GM12878 (cell line): ENCODE measurements at regions not wholly inside any gene's neighbourhood (a gene's known extent, or its start where the extent isn't known, plus 50 kb on each side); places are given as distances from the start of the nearest gene placed in this dataset.

Experiments used
- ATAC-seq: fragments of 200-7000 bp; cut with Tn5 transposase; 3 replicates; pipeline ENCODE4 v1.9.1; 2020; ENCODE audit warnings: mild to moderate bottlenecking, moderate library complexity
- BruUV-seq: library from RNA; stranded (reverse); fragments of 400-500 nt; replicated peaks from 2 replicates; lab custom pipeline; 2021; lab: Mats Ljungman, UMichigan
- CTCF ChIA-PET: fragments of 300-600 bp; sonication (Branson Sonifier 250); formaldehyde crosslinking; extraction: SDS; loops from one replicate; lab custom pipeline; 2021; ENCODE audit warnings: inconsistent platforms; lab: Yijun Ruan, JAX
- POLR2A ChIA-PET: fragments of 350-600 bp; formaldehyde crosslinking; extraction: SDS; loops from one replicate; lab custom pipeline; 2021; ENCODE audit warnings: inconsistent platforms; lab: Charles Lee
- RAD21 ChIA-PET: fragments of 300-600 bp; sonication (Branson Sonifier 250); formaldehyde crosslinking; loops from one replicate; lab custom pipeline; 2023; ENCODE audit warnings: antibody characterized with exemption; ENCODE audit not compliant: unreplicated experiment; lab: Charles Lee
- SMC1A ChIA-PET: fragments of 300-600 bp; sonication (Branson Sonifier 250); formaldehyde crosslinking; loops from one replicate; lab custom pipeline; 2023; ENCODE audit not compliant: unreplicated experiment, uncharacterized antibody; lab: Charles Lee
- DNase-seq: peaks from one replicate; pipeline ENCODE4 v3.0.0-alpha.2; 2011; ENCODE audit warnings: low read depth, low spot score
- FAIRE-seq: peaks from 3 replicates; lab custom pipeline; 2011; peaks lifted over from hg19 to GRCh38; lab: Jason Lieb, UNC
- H2AFZ ChIP-seq: 2 replicates; pipeline ENCODE4 v1.6.0; 2011; ENCODE audit warnings: low read depth, low read length, control low read depth; ENCODE audit not compliant: control insufficient read depth
- H3K27ac ChIP-seq: 2 replicates; pipeline ENCODE4 v1.5.1; 2011; ENCODE audit warnings: control low read depth; ENCODE audit not compliant: control insufficient read depth, insufficient read depth
- H3K27me3 ChIP-seq, 2 experiments: replicated peaks in 1 of 2; 2 replicates each; pipeline versions ENCODE4 v1.6.0 to v1.6.1; 2011; ENCODE audit warnings: low read length in 1 of 2; ENCODE audit not compliant: control insufficient read depth in 2 of 2, insufficient read depth in 2 of 2
- H3K36me3 ChIP-seq, 2 experiments: 2 replicates each; pipeline ENCODE4 v1.5.1; 2011; ENCODE audit warnings: low read length in 1 of 2; ENCODE audit not compliant: control insufficient read depth in 2 of 2, insufficient read depth in 2 of 2
- H3K4me1 ChIP-seq: 2 replicates; pipeline ENCODE4 v1.6.1; 2011; ENCODE audit warnings: mild to moderate bottlenecking, low read length, moderate library complexity, mixed read lengths; ENCODE audit not compliant: control insufficient read depth, insufficient read depth
- H3K4me2 ChIP-seq: 2 replicates; pipeline ENCODE4 v1.6.0; 2011; ENCODE audit warnings: control low read depth; ENCODE audit not compliant: control insufficient read depth, insufficient read depth
- H3K4me3 ChIP-seq: fragments of 200-600 bp; sonication (generic); 2 replicates; pipeline ENCODE4 v1.5.1; 2016
- H3K79me2 ChIP-seq: 2 replicates; pipeline ENCODE4 v1.6.0; 2011; ENCODE audit warnings: low read length; ENCODE audit not compliant: control insufficient read depth, insufficient read depth
- H3K9ac ChIP-seq: 2 replicates; pipeline ENCODE4 v1.8.0; 2011; ENCODE audit warnings: low read length, control low read depth, mixed read lengths; ENCODE audit not compliant: control insufficient read depth, insufficient read depth
- H3K9me3 ChIP-seq: replicated peaks from 3 replicates; pipeline ENCODE4 v1.5.1; 2011; ENCODE audit warnings: mild to moderate bottlenecking, low read length; ENCODE audit not compliant: control insufficient read depth, insufficient read depth
- H4K20me1 ChIP-seq: 2 replicates; pipeline ENCODE4 v1.6.0; 2011; ENCODE audit not compliant: control insufficient read depth, insufficient read depth
- BHLHE40 ChIP-seq, 2 experiments: fragments of 450-650 bp in 1 of 2; IDR thresholded peaks; 2 replicates each; pipeline ENCODE4 v1.6.1; 2011 to 2017; ENCODE audit warnings: low read depth in 2 of 2, borderline replicate concordance in 1 of 2, improper control_type of control experiment in 1 of 2, low read length in 1 of 2, mild to moderate bottlenecking in 1 of 2
- ETV6 ChIP-seq, 2 experiments: fragments of 450-650 bp in 1 of 2; IDR thresholded peaks in 1 of 2; conservative IDR thresholded peaks in 1 of 2; 2 replicates each; pipeline ENCODE4 v1.6.1; 2014; ENCODE audit warnings: antibody characterized with exemption in 1 of 2, borderline replicate concordance in 1 of 2, low read depth in 1 of 2, mild to moderate bottlenecking in 1 of 2, moderate library complexity in 1 of 2
- HDGF ChIP-seq: fragments of 450-650 bp; IDR thresholded peaks from 2 replicates; pipeline ENCODE4 v1.6.1; 2016; ENCODE audit warnings: antibody characterized with exemption
- NFIC ChIP-seq: IDR thresholded peaks from 2 replicates; pipeline ENCODE4 v1.6.1; 2012; ENCODE audit warnings: low read depth, mild to moderate bottlenecking, inconsistent platforms, low read length, moderate library complexity
- REST ChIP-seq: IDR thresholded peaks from 2 replicates; pipeline ENCODE4 v1.6.1; 2012; ENCODE audit warnings: mild to moderate bottlenecking, low read depth, low read length
- SMAD5 ChIP-seq: IDR thresholded peaks from 2 replicates; pipeline ENCODE4 v1.6.1; 2016; ENCODE audit warnings: antibody characterized with exemption, low read depth
- SRF ChIP-seq, 2 experiments: IDR thresholded peaks; 2 replicates each; pipeline ENCODE4 v1.6.1; 2011; ENCODE audit warnings: low read depth in 2 of 2, low read length in 2 of 2, mild to moderate bottlenecking in 1 of 2, moderate library complexity in 1 of 2
- ZNF622 ChIP-seq: fragments of 450-650 bp; IDR thresholded peaks from 2 replicates; pipeline ENCODE4 v1.6.1; 2017; ENCODE audit warnings: mild to moderate bottlenecking, inconsistent platforms
- WGBS: methylation state at CpG from one replicate; pipeline ENCODE4 v1.1.6; 2016; ENCODE audit warnings: low lambda C conversion rate; ENCODE audit not compliant: insufficient replicate concordance, insufficient coverage; ENCODE audit errors: missing lambda C conversion rate; 5-methylcytosine and 5-hydroxymethylcytosine counted together
- in situ Hi-C: fragments of 300-500 bp; cut with MboI; formaldehyde crosslinking; loops from 9 replicates; pipeline ENCODE4 v1.14.3; 2018; ENCODE audit warnings: mixed read lengths
- intact Hi-C: fragments of 100-400 bp; cut with micrococcal nuclease; formaldehyde crosslinking; loops from one replicate; pipeline ENCODE4 v1.14.2; 2022; ENCODE audit not compliant: unreplicated experiment
- TF ChIP-seq, protein P1 (sequence below), 3 experiments: IDR thresholded peaks in 2 of 3; conservative IDR thresholded peaks in 1 of 3; 2 replicates each; pipeline ENCODE4 v1.5.1; 2011; ENCODE audit warnings: low read depth in 3 of 3, low read length in 3 of 3, mild to moderate bottlenecking in 3 of 3, control low read depth in 2 of 3, moderate library complexity in 2 of 3, inconsistent platforms in 1 of 3, mixed read lengths in 1 of 3; ENCODE audit not compliant: control insufficient read depth in 2 of 3, insufficient read depth in 1 of 3; ENCODE audit errors: extremely low read depth in 1 of 3
- TF ChIP-seq, protein P2 (sequence below): fragments of 450-650 bp; conservative IDR thresholded peaks from 2 replicates; pipeline ENCODE4 v1.6.1; 2017; ENCODE audit warnings: mild to moderate bottlenecking, moderate library complexity
- TF ChIP-seq, protein P3 (sequence below): fragments of 450-650 bp; IDR thresholded peaks from 2 replicates; pipeline ENCODE4 v1.6.1; 2018; ENCODE audit warnings: mild to moderate bottlenecking, low read depth, moderate library complexity; ENCODE audit not compliant: partially characterized antibody

DNA sequence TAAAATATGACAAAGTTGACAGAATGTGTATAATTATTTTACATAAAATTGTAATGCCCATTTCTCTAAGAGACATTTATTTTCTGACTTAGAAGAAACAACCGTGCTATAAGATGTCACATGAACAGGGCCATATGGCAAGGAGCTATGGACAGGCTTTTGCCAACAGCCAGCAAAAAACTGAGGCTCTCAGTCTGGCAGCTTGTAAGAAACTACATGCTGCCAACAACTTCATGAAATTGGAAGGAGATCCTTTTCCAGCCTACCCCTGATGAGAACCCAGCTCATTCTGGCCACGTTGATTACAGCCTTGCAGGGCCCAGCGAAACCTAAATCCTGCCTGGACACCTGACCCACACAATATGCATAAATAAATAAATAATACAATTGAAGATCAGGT, 250.3 kb upstream of the ARSJ start:
- Histone ChIP-seq H3K9ac (no peak overlapping the region), H3K27me3 (no peaks in the 10 kb centered on the region), H3K79me2 (no peaks in the 10 kb centered on the region), H3K9me3 (no peaks in the 10 kb centered on the region), H3K27ac (no peak overlapping the region), H2AFZ (no peak overlapping the region), H3K36me3 (no peaks in the 10 kb centered on the region), H3K4me1 (no peaks in the 10 kb centered on the region), H3K4me2 (no peak overlapping the region), H3K4me3 (no peak overlapping the region), H4K20me1 (no peaks in the 10 kb centered on the region)
- ATAC-seq (no peak), FAIRE-seq (no peak), DNase-seq (no peak)
- ChIA-PET POLR2A (interaction anchor here (0.6 kb wide), 1 partner anchor 503 kb away, joined by 3 read pairs; no protein-coding TSS in a partner anchor), RAD21 (no interaction called here), CTCF (no interaction called here), SMC1A (interaction anchor here (0.8 to 1.4 kb wide), 3 partner anchors 14 to 58 kb away, joined by 3 read pairs; no protein-coding TSS in a partner anchor)
- BruUV-seq = no TSS peak
- in situ Hi-C loops (no loop called here), intact Hi-C loops (no loop called here)
- 29% methylated on average over 3 of the region's 3 CpGs for WGBS
- TF ChIP-seq, protein P1, sequence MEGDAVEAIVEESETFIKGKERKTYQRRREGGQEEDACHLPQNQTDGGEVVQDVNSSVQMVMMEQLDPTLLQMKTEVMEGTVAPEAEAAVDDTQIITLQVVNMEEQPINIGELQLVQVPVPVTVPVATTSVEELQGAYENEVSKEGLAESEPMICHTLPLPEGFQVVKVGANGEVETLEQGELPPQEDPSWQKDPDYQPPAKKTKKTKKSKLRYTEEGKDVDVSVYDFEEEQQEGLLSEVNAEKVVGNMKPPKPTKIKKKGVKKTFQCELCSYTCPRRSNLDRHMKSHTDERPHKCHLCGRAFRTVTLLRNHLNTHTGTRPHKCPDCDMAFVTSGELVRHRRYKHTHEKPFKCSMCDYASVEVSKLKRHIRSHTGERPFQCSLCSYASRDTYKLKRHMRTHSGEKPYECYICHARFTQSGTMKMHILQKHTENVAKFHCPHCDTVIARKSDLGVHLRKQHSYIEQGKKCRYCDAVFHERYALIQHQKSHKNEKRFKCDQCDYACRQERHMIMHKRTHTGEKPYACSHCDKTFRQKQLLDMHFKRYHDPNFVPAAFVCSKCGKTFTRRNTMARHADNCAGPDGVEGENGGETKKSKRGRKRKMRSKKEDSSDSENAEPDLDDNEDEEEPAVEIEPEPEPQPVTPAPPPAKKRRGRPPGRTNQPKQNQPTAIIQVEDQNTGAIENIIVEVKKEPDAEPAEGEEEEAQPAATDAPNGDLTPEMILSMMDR (IDR thresholded peaks at IDR 0.05 in 2 of 3, conservative IDR thresholded peaks at IDR 0.05 in 1 of 3; ENCODE audit: control insufficient read depth in 2 of 3, extremely low read depth in 1 of 3, insufficient read depth in 1 of 3, low read depth in 3 of 3, low read length in 3 of 3) = no peak
- TF ChIP-seq HDGF (no peak), NFIC (no peak), SMAD5 (no peak), ETV6 (conservative IDR thresholded peaks at IDR 0.05 in 1 of 2, IDR thresholded peaks at IDR 0.05 in 1 of 2; ENCODE audit: borderline replicate concordance in 1 of 2, low read depth in 1 of 2) (no peak), ZNF622 (no peak), REST (no peak), SRF (IDR thresholded peaks at IDR 0.05; ENCODE audit: low read depth in 2 of 2, low read length in 2 of 2) (no peak), BHLHE40 (IDR thresholded peaks at IDR 0.05; ENCODE audit: borderline replicate concordance in 1 of 2, low read depth in 2 of 2, low read length in 1 of 2) (no peak)
- TF ChIP-seq, protein P2, sequence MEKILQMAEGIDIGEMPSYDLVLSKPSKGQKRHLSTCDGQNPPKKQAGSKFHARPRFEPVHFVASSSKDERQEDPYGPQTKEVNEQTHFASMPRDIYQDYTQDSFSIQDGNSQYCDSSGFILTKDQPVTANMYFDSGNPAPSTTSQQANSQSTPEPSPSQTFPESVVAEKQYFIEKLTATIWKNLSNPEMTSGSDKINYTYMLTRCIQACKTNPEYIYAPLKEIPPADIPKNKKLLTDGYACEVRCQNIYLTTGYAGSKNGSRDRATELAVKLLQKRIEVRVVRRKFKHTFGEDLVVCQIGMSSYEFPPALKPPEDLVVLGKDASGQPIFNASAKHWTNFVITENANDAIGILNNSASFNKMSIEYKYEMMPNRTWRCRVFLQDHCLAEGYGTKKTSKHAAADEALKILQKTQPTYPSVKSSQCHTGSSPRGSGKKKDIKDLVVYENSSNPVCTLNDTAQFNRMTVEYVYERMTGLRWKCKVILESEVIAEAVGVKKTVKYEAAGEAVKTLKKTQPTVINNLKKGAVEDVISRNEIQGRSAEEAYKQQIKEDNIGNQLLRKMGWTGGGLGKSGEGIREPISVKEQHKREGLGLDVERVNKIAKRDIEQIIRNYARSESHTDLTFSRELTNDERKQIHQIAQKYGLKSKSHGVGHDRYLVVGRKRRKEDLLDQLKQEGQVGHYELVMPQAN = no peak
- TF ChIP-seq, protein P3, sequence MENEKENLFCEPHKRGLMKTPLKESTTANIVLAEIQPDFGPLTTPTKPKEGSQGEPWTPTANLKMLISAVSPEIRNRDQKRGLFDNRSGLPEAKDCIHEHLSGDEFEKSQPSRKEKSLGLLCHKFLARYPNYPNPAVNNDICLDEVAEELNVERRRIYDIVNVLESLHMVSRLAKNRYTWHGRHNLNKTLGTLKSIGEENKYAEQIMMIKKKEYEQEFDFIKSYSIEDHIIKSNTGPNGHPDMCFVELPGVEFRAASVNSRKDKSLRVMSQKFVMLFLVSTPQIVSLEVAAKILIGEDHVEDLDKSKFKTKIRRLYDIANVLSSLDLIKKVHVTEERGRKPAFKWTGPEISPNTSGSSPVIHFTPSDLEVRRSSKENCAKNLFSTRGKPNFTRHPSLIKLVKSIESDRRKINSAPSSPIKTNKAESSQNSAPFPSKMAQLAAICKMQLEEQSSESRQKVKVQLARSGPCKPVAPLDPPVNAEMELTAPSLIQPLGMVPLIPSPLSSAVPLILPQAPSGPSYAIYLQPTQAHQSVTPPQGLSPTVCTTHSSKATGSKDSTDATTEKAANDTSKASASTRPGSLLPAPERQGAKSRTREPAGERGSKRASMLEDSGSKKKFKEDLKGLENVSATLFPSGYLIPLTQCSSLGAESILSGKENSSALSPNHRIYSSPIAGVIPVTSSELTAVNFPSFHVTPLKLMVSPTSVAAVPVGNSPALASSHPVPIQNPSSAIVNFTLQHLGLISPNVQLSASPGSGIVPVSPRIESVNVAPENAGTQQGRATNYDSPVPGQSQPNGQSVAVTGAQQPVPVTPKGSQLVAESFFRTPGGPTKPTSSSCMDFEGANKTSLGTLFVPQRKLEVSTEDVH = no peak
